NOMO-1 treated with dmso at 0.1 percent for 144 hours (cell line): ENCODE measurements at regions not wholly inside any gene's neighbourhood (a gene's known extent, or its start where the extent isn't known, plus 50 kb on each side); places are given as distances from the start of the nearest gene placed in this dataset.

Experiments
- DNase-seq: peaks from one replicate; lab custom pipeline; 2025; ENCODE audit not compliant: unreplicated experiment; lab: John Stamatoyannopoulos, UW

GRCh38 chr2:134193006-134193405, 60.9 kb upstream of the MGAT5 start:
- no peak for DNase-seq

- DNase-seq = no peak
Observed at GRCh38 chr2:134194519-134194918, 59.4 kb upstream of the MGAT5 start.

GRCh38 chr2:134195341-134195740, 58.5 kb upstream of the MGAT5 start:
- DNase-seq = no peak

GRCh38 chr2:134197445-134197844, 56.4 kb upstream of the MGAT5 start:
- DNase-seq = no peak

- no peak for DNase-seq
Observed at GRCh38 chr2:134198006-134198634, 55.8 kb upstream of the MGAT5 start.

GRCh38 chr2:134199123-134199522, 54.7 kb upstream of the MGAT5 start:
- no peak for DNase-seq

GRCh38 chr2:134200036-134200618, 53.7 kb upstream of the MGAT5 start:
- DNase-seq = no peak

- no peak for DNase-seq
Observed at GRCh38 chr2:134201533-134201932, 52.3 kb upstream of the MGAT5 start.

- DNase-seq = no peak
Observed at GRCh38 chr2:134202371-134202770, 51.5 kb upstream of the MGAT5 start.

- DNase-seq = no peak
Observed at GRCh38 chr2:134203175-134203574, 50.7 kb upstream of the MGAT5 start.
